ENCODE measurements at regions not wholly inside any gene's neighbourhood (a gene's known extent, or its start where the extent isn't known, plus 50 kb on each side); places are given as distances from the start of the nearest gene placed in this dataset.

DNA sequence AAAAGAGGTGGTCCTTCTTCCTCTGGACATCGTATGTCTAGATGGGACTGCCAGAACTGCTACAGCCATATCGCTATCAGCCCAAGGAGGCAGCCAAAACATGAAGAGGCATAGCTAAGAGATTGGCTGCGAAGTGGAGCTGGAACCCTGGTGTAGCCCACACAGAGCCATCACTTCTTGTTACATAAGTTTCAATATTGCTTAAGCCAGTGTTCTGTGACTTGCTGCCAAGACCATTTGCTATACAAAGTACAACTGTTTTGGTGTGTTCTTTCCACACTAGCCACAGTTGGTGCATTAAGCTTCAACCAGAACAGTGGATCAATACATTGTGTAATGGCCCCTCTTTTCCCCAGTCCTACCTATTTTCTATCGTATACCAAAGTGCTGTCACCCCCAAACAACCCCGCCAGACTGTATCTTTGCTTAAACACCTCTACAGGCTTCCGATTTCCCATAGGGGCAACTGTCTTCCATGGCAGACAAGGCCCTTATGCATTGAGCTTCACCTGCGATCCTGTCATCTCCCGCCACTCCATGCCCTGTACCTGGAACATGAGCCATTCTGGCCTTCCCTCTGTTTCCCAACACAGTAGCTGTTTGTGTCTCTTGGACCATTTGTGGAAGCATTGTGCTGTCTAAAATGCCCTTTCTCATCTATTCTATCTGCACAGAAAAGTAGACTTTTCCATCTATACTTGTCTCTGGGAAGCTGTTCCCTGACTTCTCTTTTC, 241.8 kb downstream of the TTLL7 start:
- Histone ChIP-seq H3K27me3 (ENCODE audit: control insufficient read depth in 2 of 2, insufficient read depth in 2 of 2, low read length in 2 of 2) (no peaks in the 10 kb centered on the region), H3K4me3 (ENCODE audit: low read length) (no peak overlapping the region), H3K9me3 (ENCODE audit: control insufficient read depth in 2 of 3, low read length in 3 of 3) (no peaks in the 10 kb centered on the region), H3K36me3 (ENCODE audit: control insufficient read depth in 2 of 3, insufficient read depth in 3 of 3, low read length in 3 of 3) (no peaks in the 10 kb centered on the region), H3K27ac (ENCODE audit: low read depth, low read length) (no peak overlapping the region), H3K4me1 (ENCODE audit: control insufficient read depth in 2 of 2, insufficient read depth in 2 of 2, low read length in 2 of 2) (no peaks in the 10 kb centered on the region)
- H3K9me3 Mint-ChIP-seq, result peaks cover 0 to 2% (median 0%) of the 10 kb centered on the region in 11 donors
- peaks cover 0 to 5% (median 0%) of the 10 kb centered on the region in 5 donors for H3K27me3 Mint-ChIP-seq
- ATAC-seq, result no peak
- H3K27ac Mint-ChIP-seq, result no peak overlapping the region
- peaks cover 0 to 5% (median 0%) of the 10 kb centered on the region in 7 donors for H3K4me1 Mint-ChIP-seq
- ChIA-PET CTCF (no interaction called here), POLR2A (no interaction called here)
- intact Hi-C loops (cut with micrococcal nuclease), result no loop called here
- no peak overlapping the region for H3K4me3 Mint-ChIP-seq
- DNase-seq, result no peak
- peaks cover 0 to 4% (median 0%) of the 10 kb centered on the region in 5 donors for H3K36me3 Mint-ChIP-seq

DNA sequence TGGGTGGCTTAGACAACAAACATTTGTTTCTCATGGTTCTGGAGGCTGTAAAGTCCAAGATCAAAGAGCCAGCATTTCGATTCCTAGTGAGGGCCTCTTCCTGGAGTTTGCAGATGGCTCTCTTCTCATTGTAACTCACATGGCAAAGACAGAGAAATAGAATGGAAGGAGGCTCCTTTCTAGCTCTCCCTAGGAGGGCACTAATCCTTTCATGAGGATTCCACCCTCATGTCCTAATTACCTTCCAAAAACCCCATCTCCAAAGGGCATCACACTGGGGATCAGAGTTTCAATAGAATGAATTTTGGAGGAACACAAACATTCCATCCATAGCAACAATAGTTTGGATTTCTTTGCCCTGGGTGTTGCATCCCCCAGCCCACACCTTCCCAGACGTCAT, 247.3 kb downstream of the TTLL7 start:
- DNase-seq (no peak), ATAC-seq (no peak)
- intact Hi-C loops (cut with micrococcal nuclease), result no loop called here
- H3K36me3 Mint-ChIP-seq, result peaks cover 0 to 31% (median 4%) of the 10 kb centered on the region in 5 donors
- ChIA-PET POLR2A (no interaction called here), CTCF (no interaction called here)
- no peaks in the 10 kb centered on the region for H3K27me3 Mint-ChIP-seq
- Histone ChIP-seq H3K4me1 (ENCODE audit: control insufficient read depth in 2 of 2, insufficient read depth in 2 of 2, low read length in 2 of 2) (no peaks in the 10 kb centered on the region), H3K27me3 (ENCODE audit: control insufficient read depth in 2 of 2, insufficient read depth in 2 of 2, low read length in 2 of 2) (no peaks in the 10 kb centered on the region), H3K27ac (ENCODE audit: low read depth, low read length) (no peak overlapping the region), H3K9me3 (ENCODE audit: control insufficient read depth in 2 of 3, low read length in 3 of 3) (no peaks in the 10 kb centered on the region), H3K36me3 (ENCODE audit: control insufficient read depth in 2 of 3, insufficient read depth in 3 of 3, low read length in 3 of 3) (no peaks in the 10 kb centered on the region), H3K4me3 (ENCODE audit: low read length) (no peak overlapping the region)
- H3K4me3 Mint-ChIP-seq, result no peak overlapping the region
- H3K9me3 Mint-ChIP-seq, result peaks cover 0 to 4% (median 0%) of the 10 kb centered on the region in 11 donors
- no peak overlapping the region for H3K27ac Mint-ChIP-seq
- no peaks in the 10 kb centered on the region for H3K4me1 Mint-ChIP-seq

DNA sequence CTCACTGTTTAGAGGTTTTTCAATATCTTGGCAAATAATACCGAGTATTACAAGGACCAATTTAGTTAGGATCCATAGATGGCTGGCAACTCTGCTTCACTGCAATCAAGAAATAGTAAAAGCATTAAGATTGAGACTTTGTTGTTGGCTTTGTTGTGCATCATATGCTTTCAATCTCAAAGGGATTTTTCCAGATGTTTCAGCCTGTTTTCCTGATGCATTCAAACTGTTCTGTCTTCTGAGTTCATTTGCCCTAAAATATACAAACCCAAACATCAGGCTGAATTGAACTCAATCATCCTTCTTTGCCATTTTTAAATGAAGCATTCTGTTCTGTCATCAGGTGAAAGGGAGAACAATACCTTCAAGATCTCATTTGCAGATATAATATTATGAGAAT, 248.7 kb downstream of the TTLL7 start:
- no peaks in the 10 kb centered on the region for H3K36me3 ChIP-seq (ENCODE audit: control insufficient read depth in 2 of 3, insufficient read depth in 3 of 3, low read length in 3 of 3)
- no peaks in the 10 kb centered on the region for H3K4me1 ChIP-seq (ENCODE audit: control insufficient read depth in 2 of 2, insufficient read depth in 2 of 2, low read length in 2 of 2)
- no peaks in the 10 kb centered on the region for H3K27me3 ChIP-seq (ENCODE audit: control insufficient read depth in 2 of 2, insufficient read depth in 2 of 2, low read length in 2 of 2)
- H3K27ac Mint-ChIP-seq, result no peak overlapping the region
- ChIA-PET POLR2A (no interaction called here), CTCF (no interaction called here)
- no peak for DNase-seq
- H3K36me3 Mint-ChIP-seq, result peaks cover 0 to 38% (median 4%) of the 10 kb centered on the region in 5 donors
- no peak overlapping the region for H3K4me3 Mint-ChIP-seq
- H3K27me3 Mint-ChIP-seq, result no peaks in the 10 kb centered on the region
- H3K27ac ChIP-seq (ENCODE audit: low read depth, low read length), result no peak overlapping the region
- no peaks in the 10 kb centered on the region for H3K4me1 Mint-ChIP-seq
- intact Hi-C loops (cut with micrococcal nuclease), result no loop called here
- no peaks in the 10 kb centered on the region for H3K9me3 ChIP-seq (ENCODE audit: control insufficient read depth in 2 of 3, low read length in 3 of 3)
- no peak for ATAC-seq
- peaks cover 0 to 4% (median 0%) of the 10 kb centered on the region in 11 donors for H3K9me3 Mint-ChIP-seq
- H3K4me3 ChIP-seq (ENCODE audit: low read length), result no peak overlapping the region

DNA sequence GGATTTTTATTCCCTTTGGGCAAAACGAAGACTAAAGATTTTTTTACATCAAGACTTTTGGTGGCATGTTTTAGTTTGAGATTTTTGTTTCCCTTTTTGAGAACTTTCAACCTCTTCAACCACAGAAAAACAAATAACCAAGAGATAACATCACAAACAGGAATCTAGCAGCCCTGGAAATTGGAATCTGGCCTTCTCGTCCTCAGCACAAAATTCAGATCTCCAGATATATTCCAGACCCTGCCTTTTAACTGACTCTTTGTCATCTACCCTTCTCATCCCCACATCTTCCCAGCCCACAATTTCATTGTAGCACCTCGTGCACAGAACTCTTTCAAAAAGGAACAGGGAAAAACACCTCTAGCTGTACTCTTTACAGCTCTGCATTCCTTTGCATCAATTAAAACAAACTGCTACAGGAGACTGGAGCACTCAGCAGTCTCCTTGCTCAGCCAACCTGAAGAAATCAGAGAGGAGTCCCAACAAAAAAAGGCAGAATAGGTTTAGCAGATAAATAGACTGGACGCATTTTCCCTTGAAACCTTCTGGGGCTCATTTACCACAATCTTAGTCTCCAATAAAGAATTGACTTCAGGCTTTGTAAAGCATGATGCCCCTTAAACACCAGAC, 251.0 kb downstream of the TTLL7 start:
- no peak for DNase-seq
- Mint-ChIP-seq H3K9me3 (peaks cover 0 to 4% (median 0%) of the 10 kb centered on the region in 11 donors), H3K4me1 (no peaks in the 10 kb centered on the region), H3K27me3 (no peaks in the 10 kb centered on the region), H3K36me3 (peaks cover 0 to 38% (median 4%) of the 10 kb centered on the region in 5 donors), H3K4me3 (no peak overlapping the region), H3K27ac (no peak overlapping the region)
- no peak overlapping the region for H3K27ac ChIP-seq (ENCODE audit: low read depth, low read length)
- no peaks in the 10 kb centered on the region for H3K9me3 ChIP-seq (ENCODE audit: control insufficient read depth in 2 of 3, low read length in 3 of 3)
- no peaks in the 10 kb centered on the region for H3K36me3 ChIP-seq (ENCODE audit: control insufficient read depth in 2 of 3, insufficient read depth in 3 of 3, low read length in 3 of 3)
- intact Hi-C loops (cut with micrococcal nuclease), result no loop called here
- H3K4me3 ChIP-seq (ENCODE audit: low read length), result no peak overlapping the region
- CTCF ChIA-PET, result no interaction called here
- H3K27me3 ChIP-seq (ENCODE audit: control insufficient read depth in 2 of 2, insufficient read depth in 2 of 2, low read length in 2 of 2), result no peaks in the 10 kb centered on the region
- POLR2A ChIA-PET, result no interaction called here
- ATAC-seq, result no peak
- H3K4me1 ChIP-seq (ENCODE audit: control insufficient read depth in 2 of 2, insufficient read depth in 2 of 2, low read length in 2 of 2), result no peaks in the 10 kb centered on the region

DNA sequence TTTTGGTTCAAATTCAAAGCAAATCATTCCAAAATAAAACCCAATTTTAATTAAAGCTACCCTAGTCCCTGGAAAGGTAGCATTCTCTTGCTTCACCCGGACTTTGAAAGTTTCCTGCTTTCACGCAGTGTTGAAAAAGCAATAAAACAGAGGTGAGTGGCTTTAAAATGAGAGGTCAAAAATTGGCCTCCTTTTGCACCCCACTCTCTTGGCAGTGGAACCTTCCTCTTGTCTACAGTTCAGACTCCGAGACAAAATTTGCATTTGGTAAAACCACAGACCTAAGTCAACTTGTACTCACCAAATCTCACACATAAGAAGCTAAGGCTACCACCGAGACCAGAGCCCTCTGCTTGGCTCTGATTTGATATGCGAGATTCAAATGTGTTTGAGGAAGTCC, 252.7 kb downstream of the TTLL7 start:
- H3K27ac ChIP-seq (ENCODE audit: low read depth, low read length), result no peak overlapping the region
- no peak for ATAC-seq
- H3K9me3 Mint-ChIP-seq, result peaks cover 0 to under 1% (median 0%) of the 10 kb centered on the region in 11 donors
- no peaks in the 10 kb centered on the region for H3K4me1 ChIP-seq (ENCODE audit: control insufficient read depth in 2 of 2, insufficient read depth in 2 of 2, low read length in 2 of 2)
- no peaks in the 10 kb centered on the region for H3K27me3 Mint-ChIP-seq
- ChIA-PET CTCF (no interaction called here), POLR2A (no interaction called here)
- peaks cover 0 to 5% (median 0%) of the 10 kb centered on the region in 7 donors for H3K4me1 Mint-ChIP-seq
- no peak for DNase-seq
- intact Hi-C loops (cut with micrococcal nuclease), result no loop called here
- no peak overlapping the region for H3K27ac Mint-ChIP-seq
- H3K27me3 ChIP-seq (ENCODE audit: control insufficient read depth in 2 of 2, insufficient read depth in 2 of 2, low read length in 2 of 2), result no peaks in the 10 kb centered on the region
- no peak overlapping the region for H3K4me3 Mint-ChIP-seq
- H3K4me3 ChIP-seq (ENCODE audit: low read length), result no peak overlapping the region
- no peaks in the 10 kb centered on the region for H3K36me3 ChIP-seq (ENCODE audit: control insufficient read depth in 2 of 3, insufficient read depth in 3 of 3, low read length in 3 of 3)
- H3K36me3 Mint-ChIP-seq, result peaks cover 0 to 32% (median under 1%) of the 10 kb centered on the region in 5 donors
- no peaks in the 10 kb centered on the region for H3K9me3 ChIP-seq (ENCODE audit: control insufficient read depth in 2 of 3, low read length in 3 of 3)

DNA sequence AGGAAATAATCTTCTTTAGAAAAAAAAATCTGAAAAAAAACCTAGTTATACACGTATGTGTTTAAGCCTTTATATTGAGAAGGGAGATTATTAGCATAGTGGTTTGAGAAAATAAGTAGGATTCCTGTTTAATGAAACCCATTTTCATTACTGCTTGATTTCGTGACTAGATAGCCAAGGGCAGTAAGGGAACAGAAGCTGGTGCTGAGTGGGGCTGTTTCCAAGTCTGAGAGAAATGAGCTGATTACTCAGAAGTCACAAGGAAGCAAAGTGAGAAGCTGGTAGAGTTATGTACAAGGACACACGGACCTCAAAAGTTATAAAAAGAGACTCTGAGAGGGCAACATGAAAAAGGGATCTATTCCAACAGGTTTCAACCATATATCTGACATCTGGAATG, 256.5 kb downstream of the TTLL7 start:
- ATAC-seq (no peak), DNase-seq (no peak)
- no peaks in the 10 kb centered on the region for H3K4me1 ChIP-seq (ENCODE audit: control insufficient read depth in 2 of 2, insufficient read depth in 2 of 2, low read length in 2 of 2)
- H3K36me3 Mint-ChIP-seq, result peaks cover 0 to 19% (median 0%) of the 10 kb centered on the region in 5 donors
- no peaks in the 10 kb centered on the region for H3K36me3 ChIP-seq (ENCODE audit: control insufficient read depth in 2 of 3, insufficient read depth in 3 of 3, low read length in 3 of 3)
- H3K27ac ChIP-seq (ENCODE audit: low read depth, low read length), result no peak overlapping the region
- CTCF ChIA-PET, result interaction anchor here (0.6 kb wide), 1 partner anchor 96 kb away, joined by 3 read pairs; no protein-coding TSS in a partner anchor
- H3K9me3 ChIP-seq (ENCODE audit: control insufficient read depth in 2 of 3, low read length in 3 of 3), result no peaks in the 10 kb centered on the region
- H3K9me3 Mint-ChIP-seq, result no peaks in the 10 kb centered on the region
- POLR2A ChIA-PET, result interaction anchor here (1.4 kb wide), 1 partner anchor 105 kb away, joined by 3 read pairs; no protein-coding TSS in a partner anchor
- intact Hi-C loops (cut with micrococcal nuclease), result no loop called here
- no peak overlapping the region for H3K4me3 ChIP-seq (ENCODE audit: low read length)
- peaks cover 0 to 8% (median 5%) of the 10 kb centered on the region in 7 donors for H3K4me1 Mint-ChIP-seq
- H3K27ac Mint-ChIP-seq, result peak overlapping the region in 1 of 9 donors; percentile 1
- H3K27me3 Mint-ChIP-seq, result no peaks in the 10 kb centered on the region
- H3K27me3 ChIP-seq (ENCODE audit: control insufficient read depth in 2 of 2, insufficient read depth in 2 of 2, low read length in 2 of 2), result no peaks in the 10 kb centered on the region
- no peak overlapping the region for H3K4me3 Mint-ChIP-seq

DNA sequence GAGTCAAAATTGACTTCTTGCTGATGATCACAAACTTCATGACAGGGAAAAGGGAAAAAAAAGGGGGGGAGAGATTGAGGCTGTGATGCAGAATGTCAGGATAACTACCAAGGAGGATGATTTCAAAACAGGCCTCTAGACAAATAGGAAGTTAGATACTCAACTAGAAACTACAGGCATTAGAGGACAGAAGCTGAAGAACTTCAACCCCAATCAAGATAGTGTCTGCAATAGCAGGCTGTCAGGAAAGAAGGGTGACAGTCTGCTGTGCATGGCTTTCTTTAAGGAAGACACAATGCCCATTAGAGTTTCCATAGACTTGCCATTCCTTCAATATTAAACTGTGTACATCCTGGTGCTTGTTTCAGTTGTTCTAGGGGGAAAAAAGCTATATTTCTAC, 257.2 kb downstream of the TTLL7 start:
- no peaks in the 10 kb centered on the region for H3K27me3 Mint-ChIP-seq
- POLR2A ChIA-PET, result interaction anchor here (1.4 kb wide), 1 partner anchor 105 kb away, joined by 3 read pairs; no protein-coding TSS in a partner anchor
- intact Hi-C loops (cut with micrococcal nuclease), result no loop called here
- DNase-seq (no peak), ATAC-seq (no peak)
- peak overlapping the region in 1 of 9 donors; percentile 14 for H3K27ac Mint-ChIP-seq
- H3K9me3 Mint-ChIP-seq, result no peaks in the 10 kb centered on the region
- no peak overlapping the region for H3K4me3 Mint-ChIP-seq
- no peak overlapping the region for H3K27ac ChIP-seq (ENCODE audit: low read depth, low read length)
- H3K36me3 Mint-ChIP-seq, result peaks cover 0 to 13% (median 0%) of the 10 kb centered on the region in 5 donors
- H3K9me3 ChIP-seq (ENCODE audit: control insufficient read depth in 2 of 3, low read length in 3 of 3), result no peaks in the 10 kb centered on the region
- H3K4me1 ChIP-seq (ENCODE audit: control insufficient read depth in 2 of 2, insufficient read depth in 2 of 2, low read length in 2 of 2), result no peaks in the 10 kb centered on the region
- H3K27me3 ChIP-seq (ENCODE audit: control insufficient read depth in 2 of 2, insufficient read depth in 2 of 2, low read length in 2 of 2), result no peaks in the 10 kb centered on the region
- H3K36me3 ChIP-seq (ENCODE audit: control insufficient read depth in 2 of 3, insufficient read depth in 3 of 3, low read length in 3 of 3), result no peaks in the 10 kb centered on the region
- peaks cover 0 to 8% (median 5%) of the 10 kb centered on the region in 7 donors for H3K4me1 Mint-ChIP-seq
- H3K4me3 ChIP-seq (ENCODE audit: low read length), result no peak overlapping the region
- CTCF ChIA-PET, result no interaction called here
